H1 (cell line): ENCODE measurements at regions not wholly inside any gene's neighbourhood (a gene's known extent, or its start where the extent isn't known, plus 50 kb on each side); places are given as distances from the start of the nearest gene placed in this dataset.

Experiments
- CTCF ChIA-PET: fragments of 300-600 bp; sonication (Branson Sonifier 250); formaldehyde crosslinking; loops from one replicate; lab custom pipeline; 2021; ENCODE audit not compliant: partially characterized antibody; lab: Charles Lee
- POLR2A ChIA-PET: fragments of 300-600 bp; sonication (Branson Sonifier 250); formaldehyde crosslinking; loops from one replicate; lab custom pipeline; 2021; ENCODE audit warnings: inconsistent platforms; ENCODE audit not compliant: partially characterized antibody; lab: Charles Lee
- DNase-seq, 2 experiments: peaks; one replicate each; pipeline versions ENCODE4 v3.0.0 to v3.0.0-alpha.2; 2010 to 2022; ENCODE audit warnings: low spot score in 2 of 2, low read depth in 1 of 2, mixed read lengths in 1 of 2
- FAIRE-seq: peaks from 2 replicates; lab custom pipeline; 2011; peaks lifted over from hg19 to GRCh38; lab: Jason Lieb, UNC
- H2AFZ ChIP-seq: 2 replicates; pipeline ENCODE4 v1.8.1; 2012; ENCODE audit warnings: low read length, inconsistent platforms
- H2AK5ac ChIP-seq: 2 replicates; pipeline ENCODE4 v1.6.1; 2013; ENCODE audit warnings: low read depth, low read length
- H2BK120ac ChIP-seq: replicated peaks from 2 replicates; pipeline ENCODE3; 2013; ENCODE audit warnings: low read depth, low read length, inconsistent platforms
- H2BK12ac ChIP-seq: 2 replicates; pipeline ENCODE4 v1.6.1; 2013; ENCODE audit warnings: low read depth, low read length
- H2BK15ac ChIP-seq: 2 replicates; pipeline ENCODE4 v1.6.1; 2013; ENCODE audit warnings: low read length
- H2BK20ac ChIP-seq: 2 replicates; pipeline ENCODE4 v1.6.1; 2013; ENCODE audit warnings: low read length
- H2BK5ac ChIP-seq: 2 replicates; pipeline ENCODE4 v1.6.1; 2013; ENCODE audit warnings: low read depth, low read length
- H3K14ac ChIP-seq: 2 replicates; pipeline ENCODE4 v1.6.1; 2013; ENCODE audit warnings: inconsistent platforms; ENCODE audit not compliant: insufficient read length
- H3K18ac ChIP-seq: 2 replicates; pipeline ENCODE4 v1.6.1; 2013; ENCODE audit warnings: low read length; ENCODE audit errors: extremely low read depth
- H3K23ac ChIP-seq: 2 replicates; pipeline ENCODE4 v1.6.1; 2013; ENCODE audit warnings: inconsistent platforms; ENCODE audit not compliant: insufficient read length
- H3K23me2 ChIP-seq: 2 replicates; pipeline ENCODE4 v1.6.1; 2013; ENCODE audit warnings: low read depth, low read length
- H3K27ac ChIP-seq: 2 replicates; pipeline ENCODE4 v1.6.1; 2011; ENCODE audit warnings: low read depth, low read length, inconsistent platforms
- H3K27me3 ChIP-seq, 4 experiments: replicated peaks in 1 of 4; 1 replicate in 1 of 4; 2 replicates in 3 of 4; pipeline versions ENCODE4 v1.6.1 to v1.8.1; 2011 to 2013; ENCODE audit warnings: low read length in 3 of 4, mild to moderate bottlenecking in 3 of 4, inconsistent platforms in 2 of 4, mixed read lengths in 2 of 4, moderate library complexity in 1 of 4; ENCODE audit not compliant: control insufficient read depth in 3 of 4, insufficient read depth in 3 of 4; ENCODE audit errors: extremely low read depth in 1 of 4
- H3K36me3 ChIP-seq, 4 experiments: 2 replicates each; pipeline versions ENCODE4 v1.6.1 to v1.8.1; 2011 to 2013; ENCODE audit warnings: mild to moderate bottlenecking in 4 of 4, low read length in 3 of 4, moderate library complexity in 2 of 4, control low read depth in 1 of 4, inconsistent platforms in 1 of 4; ENCODE audit not compliant: insufficient read depth in 4 of 4, control insufficient read depth in 2 of 4
- H3K4ac ChIP-seq: replicated peaks from 2 replicates; pipeline ENCODE3; 2013; ENCODE audit warnings: low read length, low read depth, mixed read lengths, inconsistent platforms; ENCODE audit not compliant: insufficient read length
- H3K4me1 ChIP-seq, 4 experiments: replicated peaks in 1 of 4; 1 replicate in 1 of 4; 2 replicates in 3 of 4; pipeline versions ENCODE4 v1.6.1 to v1.8.1; 2011 to 2013; ENCODE audit warnings: low read length in 3 of 4, inconsistent platforms in 2 of 4, mixed read lengths in 1 of 4; ENCODE audit not compliant: insufficient read depth in 4 of 4, control insufficient read depth in 3 of 4
- H3K4me2 ChIP-seq, 2 experiments: 2 replicates each; pipeline versions ENCODE4 v1.6.1 to v1.8.1; 2011 to 2013; ENCODE audit warnings: low read depth in 2 of 2, low read length in 2 of 2, control low read depth in 1 of 2, inconsistent platforms in 1 of 2, mild to moderate bottlenecking in 1 of 2; ENCODE audit not compliant: insufficient read depth in 1 of 2
- H3K4me3 ChIP-seq, 4 experiments: fragments of 200-600, 300-600 bp in 1 of 4; sonication (generic), shearing (Covaris generic), sonication (Bioruptor Twin) in 1 of 4; 2 replicates each; pipeline versions ENCODE4 v1.5.1 to v1.8.1; 2011 to 2016; ENCODE audit warnings: low read length in 4 of 4, low read depth in 3 of 4, control low read depth in 2 of 4, inconsistent platforms in 2 of 4, mild to moderate bottlenecking in 2 of 4, mixed read lengths in 1 of 4, moderate library complexity in 1 of 4; ENCODE audit not compliant: insufficient read depth in 2 of 4; ENCODE audit errors: extremely low read depth in 1 of 4
- H3K56ac ChIP-seq: replicated peaks from 2 replicates; pipeline ENCODE3; 2013; ENCODE audit warnings: low read depth, mild to moderate bottlenecking, mixed read lengths, low read length, inconsistent platforms; ENCODE audit not compliant: insufficient read length
- H3K79me1 ChIP-seq: 2 replicates; pipeline ENCODE4 v1.6.1; 2013; ENCODE audit warnings: low read depth, low read length, control low read depth
- H3K79me2 ChIP-seq, 2 experiments: 2 replicates each; pipeline versions ENCODE4 v1.6.1 to v1.8.1; 2012 to 2013; ENCODE audit warnings: low read length in 2 of 2, mild to moderate bottlenecking in 2 of 2, inconsistent platforms in 1 of 2; ENCODE audit not compliant: insufficient read depth in 2 of 2, control insufficient read depth in 1 of 2
- H3K9ac ChIP-seq, 4 experiments: replicated peaks in 1 of 4; 1 replicate in 1 of 4; 2 replicates in 3 of 4; pipeline versions ENCODE4 v1.6.1 to v1.8.1; 2011 to 2013; ENCODE audit warnings: low read depth in 3 of 4, low read length in 3 of 4, control low read depth in 2 of 4, mild to moderate bottlenecking in 2 of 4, moderate library complexity in 2 of 4, inconsistent platforms in 1 of 4; ENCODE audit errors: extremely low read depth in 1 of 4
- H3K9me3 ChIP-seq, 2 experiments: 2 replicates each; pipeline versions ENCODE4 v1.6.1 to v1.8.1; 2012 to 2013; ENCODE audit warnings: mild to moderate bottlenecking in 2 of 2, moderate library complexity in 2 of 2, control low read depth in 1 of 2, inconsistent platforms in 1 of 2, low read depth in 1 of 2, low read length in 1 of 2, mixed read lengths in 1 of 2; ENCODE audit not compliant: insufficient read depth in 2 of 2
- H4K20me1 ChIP-seq, 2 experiments: replicated peaks in 1 of 2; 2 replicates each; pipeline versions ENCODE3 to v1.8.1; 2011 to 2013; ENCODE audit warnings: inconsistent platforms in 2 of 2, low read length in 2 of 2, mild to moderate bottlenecking in 1 of 2; ENCODE audit not compliant: insufficient read depth in 2 of 2, control insufficient read depth in 1 of 2
- H4K5ac ChIP-seq: 2 replicates; pipeline ENCODE4 v1.6.1; 2013; ENCODE audit warnings: low read length, low read depth, mixed read lengths, inconsistent platforms; ENCODE audit not compliant: insufficient read length
- H4K8ac ChIP-seq: 2 replicates; pipeline ENCODE4 v1.8.0; 2013; ENCODE audit warnings: mild to moderate bottlenecking, moderate library complexity, low read length, inconsistent platforms; ENCODE audit not compliant: insufficient read depth; ENCODE audit errors: extremely low read depth
- H4K91ac ChIP-seq: replicated peaks from 2 replicates; pipeline ENCODE3; 2013; ENCODE audit warnings: low read length, mixed read lengths, inconsistent platforms; ENCODE audit not compliant: insufficient read length
- SIX5 ChIP-seq: IDR thresholded peaks from 2 replicates; pipeline ENCODE4 v1.6.1; 2011; ENCODE audit warnings: mild to moderate bottlenecking, low read depth, low read length
- WGBS, 2 experiments: shearing (Covaris generic) in 1 of 2; methylation state at CpG; one replicate each; pipeline versions ENCODE4 v1.1.6 to v1.1.7; 2013 to 2015; ENCODE audit warnings: low lambda C conversion rate in 2 of 2, mixed read lengths in 2 of 2, inconsistent platforms in 1 of 2, low coverage in 1 of 2, missing lambda C conversion rate in 1 of 2; ENCODE audit not compliant: insufficient replicate concordance in 2 of 2, insufficient coverage in 1 of 2, insufficient read length in 1 of 2; ENCODE audit errors: extremely low coverage in 1 of 2, missing lambda C conversion rate in 1 of 2; 5-methylcytosine and 5-hydroxymethylcytosine counted together

- no peak overlapping the region for H2BK15ac ChIP-seq
- H2BK20ac ChIP-seq = no peak overlapping the region
- CTCF ChIA-PET = interaction anchor here (0.9 to 1.5 kb wide), 3 partner anchors 10 to 17 kb away, joined by 3 to 4 read pairs (median 3); no protein-coding TSS in a partner anchor
- H3K23me2 ChIP-seq = no peaks in the 10 kb centered on the region
- H3K79me1 ChIP-seq = no peaks in the 10 kb centered on the region
- DNase-seq (no peak), FAIRE-seq (no peak)
- H3K27me3 ChIP-seq = no peaks in the 10 kb centered on the region
- H3K56ac ChIP-seq = no peak overlapping the region
- WGBS, 2 experiments = 93% methylated on average over 4 of the region's 4 CpGs; no CpG with 5 or more reads in 1 of the 2 experiments
- H3K9ac ChIP-seq = no peak overlapping the region
- H3K36me3 ChIP-seq = no peaks in the 10 kb centered on the region
- H4K20me1 ChIP-seq = no peaks in the 10 kb centered on the region
- no peak overlapping the region for H3K14ac ChIP-seq
- no peak overlapping the region for H2BK120ac ChIP-seq
- H3K18ac ChIP-seq = no peak overlapping the region
- no peak overlapping the region for H3K4me2 ChIP-seq
- H2AK5ac ChIP-seq = no peak overlapping the region
- no peak overlapping the region for H2BK5ac ChIP-seq
- H4K5ac ChIP-seq = no peak overlapping the region
- no peaks in the 10 kb centered on the region for H3K4me1 ChIP-seq
- H4K8ac ChIP-seq = no peak overlapping the region
- H3K4me3 ChIP-seq = no peak overlapping the region
- H3K79me2 ChIP-seq = no peaks in the 10 kb centered on the region
- POLR2A ChIA-PET = no interaction called here
- no peak for TF ChIP-seq SIX5
- H2AFZ ChIP-seq = no peak overlapping the region
- H3K9me3 ChIP-seq = no peaks in the 10 kb centered on the region
- H2BK12ac ChIP-seq = no peak overlapping the region
- no peak overlapping the region for H3K27ac ChIP-seq
- H4K91ac ChIP-seq = no peak overlapping the region
- H3K4ac ChIP-seq = no peak overlapping the region
- H3K23ac ChIP-seq = no peak overlapping the region
Observed at GRCh38 chr2:138356178-138356577, 145.4 kb upstream of the SPOPL start.
